ENCODE measurements at regions not wholly inside any gene's neighbourhood (a gene's known extent, or its start where the extent isn't known, plus 50 kb on each side); places are given as distances from the start of the nearest gene placed in this dataset.

- TF ChIP-seq CTCF (conservative IDR thresholded peaks at IDR 0.05 in 1 of 2, IDR thresholded peaks at IDR 0.05 in 1 of 2; ENCODE audit: extremely low read depth in 1 of 2, insufficient read depth in 1 of 2, low read depth in 1 of 2, low read length in 2 of 2) (no peak), EZH2 (IDR thresholded peaks at IDR 0.05; ENCODE audit: borderline replicate concordance, low read length) (no peak)
Measured at GRCh38 chr4:11614426-11614825, 185.7 kb upstream of the HS3ST1 start.
